Skeletal muscle cell (primary cell): ENCODE measurements at regions not wholly inside any gene's neighbourhood (a gene's known extent, or its start where the extent isn't known, plus 50 kb on each side); places are given as distances from the start of the nearest gene placed in this dataset.

ENCODE experiments used
- DNase-seq: peaks from one replicate; pipeline ENCODE4 v3.0.0-alpha.2; 2010; ENCODE audit warnings: low read depth
- H3K4me3 ChIP-seq: 2 replicates; pipeline ENCODE4 v1.5.1; 2011; ENCODE audit warnings: low read depth, mild to moderate bottlenecking, control low read depth, low read length, moderate library complexity

- no peak overlapping the region for H3K4me3 ChIP-seq
- DNase-seq = peak; percentile 69
Measured at GRCh38 chr3:23735535-23736326, 70.0 kb upstream of the UBE2E1 start.

GRCh38 chr3:23738944-23739343 is 66.8 kb upstream of the UBE2E1 start:
- no peak overlapping the region for H3K4me3 ChIP-seq
- no peak for DNase-seq

GRCh38 chr3:23739536-23739935 is 66.2 kb upstream of the UBE2E1 start:
- no peak overlapping the region for H3K4me3 ChIP-seq
- peak; percentile 45 for DNase-seq

- no peak overlapping the region for H3K4me3 ChIP-seq
- DNase-seq = no peak
Measured at GRCh38 chr3:23740517-23740965, 65.2 kb upstream of the UBE2E1 start.

- H3K4me3 ChIP-seq = no peak overlapping the region
- DNase-seq = no peak
Measured at GRCh38 chr3:23741036-23741706, 64.6 kb upstream of the UBE2E1 start.

- no peak overlapping the region for H3K4me3 ChIP-seq
- no peak for DNase-seq
Measured at GRCh38 chr3:23743141-23743784, 62.5 kb upstream of the UBE2E1 start.

- no peak for DNase-seq
Measured at GRCh38 chr3:23746441-23746840, 59.3 kb upstream of the UBE2E1 start.

GRCh38 chr3:23747841-23748240 is 57.9 kb upstream of the UBE2E1 start:
- H3K4me3 ChIP-seq = no peak overlapping the region
- no peak for DNase-seq

More at GRCh38 chr3:23746441-23746840, 59.3 kb upstream of the UBE2E1 start:
- no peak overlapping the region for H3K4me3 ChIP-seq

- peak; percentile 57 for DNase-seq
Measured at GRCh38 chr3:23748398-23749110, 57.2 kb upstream of the UBE2E1 start.

GRCh38 chr3:23749609-23750008 is 56.1 kb upstream of the UBE2E1 start:
- no peak for DNase-seq
- H3K4me3 ChIP-seq = no peak overlapping the region

More at GRCh38 chr3:23748398-23749110, 57.2 kb upstream of the UBE2E1 start:
- H3K4me3 ChIP-seq = no peak overlapping the region

GRCh38 chr3:23750573-23751210 is 55.1 kb upstream of the UBE2E1 start:
- H3K4me3 ChIP-seq = no peak overlapping the region
- no peak for DNase-seq

- no peak overlapping the region for H3K4me3 ChIP-seq
Measured at GRCh38 chr3:23751212-23751723, 54.5 kb upstream of the UBE2E1 start.

GRCh38 chr3:23752126-23752525 is 53.6 kb upstream of the UBE2E1 start:
- no peak overlapping the region for H3K4me3 ChIP-seq
- DNase-seq = no peak

More at GRCh38 chr3:23751212-23751723, 54.5 kb upstream of the UBE2E1 start:
- no peak for DNase-seq

GRCh38 chr3:23754215-23754614 is 51.5 kb upstream of the UBE2E1 start:
- no peak for DNase-seq
- H3K4me3 ChIP-seq = no peak overlapping the region
